GM12878 (cell line): ENCODE measurements at regions not wholly inside any gene's neighbourhood (a gene's known extent, or its start where the extent isn't known, plus 50 kb on each side); places are given as distances from the start of the nearest gene placed in this dataset.

Experiments used
- ATAC-seq: fragments of 200-7000 bp; cut with Tn5 transposase; 3 replicates; pipeline ENCODE4 v1.9.1; 2020; ENCODE audit warnings: mild to moderate bottlenecking, moderate library complexity
- BruUV-seq: library from RNA; stranded (reverse); fragments of 400-500 nt; replicated peaks from 2 replicates; lab custom pipeline; 2021; lab: Mats Ljungman, UMichigan
- CTCF ChIA-PET: fragments of 300-600 bp; sonication (Branson Sonifier 250); formaldehyde crosslinking; extraction: SDS; loops from one replicate; lab custom pipeline; 2021; ENCODE audit warnings: inconsistent platforms; lab: Yijun Ruan, JAX
- POLR2A ChIA-PET: fragments of 350-600 bp; formaldehyde crosslinking; extraction: SDS; loops from one replicate; lab custom pipeline; 2021; ENCODE audit warnings: inconsistent platforms; lab: Charles Lee
- RAD21 ChIA-PET: fragments of 300-600 bp; sonication (Branson Sonifier 250); formaldehyde crosslinking; loops from one replicate; lab custom pipeline; 2023; ENCODE audit warnings: antibody characterized with exemption; ENCODE audit not compliant: unreplicated experiment; lab: Charles Lee
- SMC1A ChIA-PET: fragments of 300-600 bp; sonication (Branson Sonifier 250); formaldehyde crosslinking; loops from one replicate; lab custom pipeline; 2023; ENCODE audit not compliant: unreplicated experiment, uncharacterized antibody; lab: Charles Lee
- DNase-seq: peaks from one replicate; pipeline ENCODE4 v3.0.0-alpha.2; 2011; ENCODE audit warnings: low read depth, low spot score
- FAIRE-seq: peaks from 3 replicates; lab custom pipeline; 2011; peaks lifted over from hg19 to GRCh38; lab: Jason Lieb, UNC
- H2AFZ ChIP-seq: 2 replicates; pipeline ENCODE4 v1.6.0; 2011; ENCODE audit warnings: low read depth, low read length, control low read depth; ENCODE audit not compliant: control insufficient read depth
- H3K27ac ChIP-seq: 2 replicates; pipeline ENCODE4 v1.5.1; 2011; ENCODE audit warnings: control low read depth; ENCODE audit not compliant: control insufficient read depth, insufficient read depth
- H3K27me3 ChIP-seq, 2 experiments: replicated peaks in 1 of 2; 2 replicates each; pipeline versions ENCODE4 v1.6.0 to v1.6.1; 2011; ENCODE audit warnings: low read length in 1 of 2; ENCODE audit not compliant: control insufficient read depth in 2 of 2, insufficient read depth in 2 of 2
- H3K36me3 ChIP-seq, 2 experiments: 2 replicates each; pipeline ENCODE4 v1.5.1; 2011; ENCODE audit warnings: low read length in 1 of 2; ENCODE audit not compliant: control insufficient read depth in 2 of 2, insufficient read depth in 2 of 2
- H3K4me1 ChIP-seq: 2 replicates; pipeline ENCODE4 v1.6.1; 2011; ENCODE audit warnings: mild to moderate bottlenecking, low read length, moderate library complexity, mixed read lengths; ENCODE audit not compliant: control insufficient read depth, insufficient read depth
- H3K4me2 ChIP-seq: 2 replicates; pipeline ENCODE4 v1.6.0; 2011; ENCODE audit warnings: control low read depth; ENCODE audit not compliant: control insufficient read depth, insufficient read depth
- H3K4me3 ChIP-seq: fragments of 200-600 bp; sonication (generic); 2 replicates; pipeline ENCODE4 v1.5.1; 2016
- H3K79me2 ChIP-seq: 2 replicates; pipeline ENCODE4 v1.6.0; 2011; ENCODE audit warnings: low read length; ENCODE audit not compliant: control insufficient read depth, insufficient read depth
- H3K9ac ChIP-seq: 2 replicates; pipeline ENCODE4 v1.8.0; 2011; ENCODE audit warnings: low read length, control low read depth, mixed read lengths; ENCODE audit not compliant: control insufficient read depth, insufficient read depth
- H3K9me3 ChIP-seq: replicated peaks from 3 replicates; pipeline ENCODE4 v1.5.1; 2011; ENCODE audit warnings: mild to moderate bottlenecking, low read length; ENCODE audit not compliant: control insufficient read depth, insufficient read depth
- H4K20me1 ChIP-seq: 2 replicates; pipeline ENCODE4 v1.6.0; 2011; ENCODE audit not compliant: control insufficient read depth, insufficient read depth
- CHD2 ChIP-seq: IDR thresholded peaks from 2 replicates; pipeline ENCODE4 v1.6.1; 2011; ENCODE audit warnings: low read depth, low read length, improper control_type of control experiment, borderline replicate concordance
- IKZF2 ChIP-seq, 2 experiments: fragments of 450-650 bp; IDR thresholded peaks; 2 replicates each; pipeline ENCODE4 v1.6.1; 2017; ENCODE audit warnings: mild to moderate bottlenecking in 2 of 2, moderate library complexity in 2 of 2
- IRF4 ChIP-seq: IDR thresholded peaks from 2 replicates; pipeline ENCODE4 v1.6.1; 2011; ENCODE audit warnings: low read depth, low read length
- LARP7 ChIP-seq: fragments of 450-650 bp; IDR thresholded peaks from 2 replicates; pipeline ENCODE4 v1.6.1; 2017; ENCODE audit warnings: mild to moderate bottlenecking
- NBN ChIP-seq: fragments of 450-650 bp; IDR thresholded peaks from 2 replicates; pipeline ENCODE4 v1.6.1; 2016
- NR2C1 ChIP-seq: fragments of 450-650 bp; IDR thresholded peaks from 2 replicates; pipeline ENCODE4 v1.6.1; 2017; ENCODE audit warnings: antibody characterized with exemption, mild to moderate bottlenecking, moderate library complexity
- PAX8 ChIP-seq: fragments of 450-650 bp; IDR thresholded peaks from 2 replicates; pipeline ENCODE4 v1.6.1; 2017; ENCODE audit warnings: mild to moderate bottlenecking, moderate library complexity
- RB1 ChIP-seq: fragments of 450-650 bp; formaldehyde crosslinking; IDR thresholded peaks from 2 replicates; pipeline ENCODE4 v1.6.1; 2017; ENCODE audit warnings: mild to moderate bottlenecking, borderline replicate concordance
- RUNX3 ChIP-seq: IDR thresholded peaks from 2 replicates; pipeline ENCODE4 v1.6.1; 2012; ENCODE audit warnings: low read length, inconsistent platforms
- SP1 ChIP-seq: IDR thresholded peaks from one replicate; pipeline ENCODE4 v1.6.1; 2011; ENCODE audit warnings: low read depth, low read length
- SREBF1 ChIP-seq: IDR thresholded peaks from 2 replicates; pipeline ENCODE4 v1.6.1; 2012; ENCODE audit warnings: mild to moderate bottlenecking, low read length
- SUPT20H ChIP-seq: IDR thresholded peaks from 2 replicates; pipeline ENCODE4 v1.6.1; 2011; ENCODE audit warnings: low read depth, mild to moderate bottlenecking, low read length, moderate library complexity, borderline replicate concordance; ENCODE audit not compliant: control insufficient read depth
- ZNF24 ChIP-seq: fragments of 450-650 bp; IDR thresholded peaks from 2 replicates; pipeline ENCODE4 v1.6.1; 2017; ENCODE audit warnings: antibody characterized with exemption, mild to moderate bottlenecking
- WGBS: methylation state at CpG from one replicate; pipeline ENCODE4 v1.1.6; 2016; ENCODE audit warnings: low lambda C conversion rate; ENCODE audit not compliant: insufficient replicate concordance, insufficient coverage; ENCODE audit errors: missing lambda C conversion rate; 5-methylcytosine and 5-hydroxymethylcytosine counted together
- in situ Hi-C: fragments of 300-500 bp; cut with MboI; formaldehyde crosslinking; loops from 9 replicates; pipeline ENCODE4 v1.14.3; 2018; ENCODE audit warnings: mixed read lengths
- intact Hi-C: fragments of 100-400 bp; cut with micrococcal nuclease; formaldehyde crosslinking; loops from one replicate; pipeline ENCODE4 v1.14.2; 2022; ENCODE audit not compliant: unreplicated experiment
- TF ChIP-seq, protein P1 (sequence below): fragments of 450-650 bp; IDR thresholded peaks from 2 replicates; pipeline ENCODE4 v1.6.1; 2017; ENCODE audit warnings: antibody characterized with exemption, mild to moderate bottlenecking, moderate library complexity

DNA sequence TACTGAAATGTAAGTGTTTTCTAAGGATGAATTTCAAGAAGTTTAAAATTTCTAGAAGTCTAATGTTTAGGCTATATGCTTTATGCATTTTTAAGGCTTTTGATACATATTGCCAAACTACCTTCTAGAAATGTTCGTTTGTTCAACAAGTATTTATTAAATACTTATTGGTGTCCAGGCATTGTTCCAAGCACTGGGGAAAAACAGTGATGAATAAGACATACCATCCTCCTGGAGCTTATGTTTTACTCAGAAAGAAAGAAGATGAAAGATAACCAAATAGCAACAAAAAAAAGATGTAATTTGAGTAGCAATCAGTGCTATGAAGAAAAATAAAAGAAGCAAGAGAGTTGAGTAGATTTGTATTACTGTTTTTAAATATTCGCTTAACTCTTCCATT lies 692.9 kb downstream of the SLC4A3 start:
- ChIA-PET CTCF (no interaction called here), SMC1A (no interaction called here), POLR2A (no interaction called here), RAD21 (no interaction called here)
- in situ Hi-C loops (no loop called here), intact Hi-C loops (no loop called here)
- Histone ChIP-seq H3K9me3 (no peaks in the 10 kb centered on the region), H3K79me2 (no peaks in the 10 kb centered on the region), H3K4me3 (no peak overlapping the region), H3K4me2 (no peak overlapping the region), H3K4me1 (no peaks in the 10 kb centered on the region), H2AFZ (no peak overlapping the region), H3K27ac (no peak overlapping the region), H3K36me3 (no peaks in the 10 kb centered on the region), H3K27me3 (no peaks in the 10 kb centered on the region), H4K20me1 (no peaks in the 10 kb centered on the region), H3K9ac (no peak overlapping the region)
- FAIRE-seq (no peak), DNase-seq (no peak), ATAC-seq (no peak)
- 22% methylated on average over 2 of the region's 2 CpGs for WGBS
- BruUV-seq = no TSS peak
- TF ChIP-seq ZNF24 (no peak), SP1 (no peak), PAX8 (no peak), RUNX3 (no peak), LARP7 (no peak), CHD2 (no peak), IKZF2 (IDR thresholded peaks at IDR 0.05) (no peak), SREBF1 (no peak), NR2C1 (no peak), SUPT20H (no peak), RB1 (no peak), NBN (no peak), IRF4 (no peak)
- TF ChIP-seq, protein P1, sequence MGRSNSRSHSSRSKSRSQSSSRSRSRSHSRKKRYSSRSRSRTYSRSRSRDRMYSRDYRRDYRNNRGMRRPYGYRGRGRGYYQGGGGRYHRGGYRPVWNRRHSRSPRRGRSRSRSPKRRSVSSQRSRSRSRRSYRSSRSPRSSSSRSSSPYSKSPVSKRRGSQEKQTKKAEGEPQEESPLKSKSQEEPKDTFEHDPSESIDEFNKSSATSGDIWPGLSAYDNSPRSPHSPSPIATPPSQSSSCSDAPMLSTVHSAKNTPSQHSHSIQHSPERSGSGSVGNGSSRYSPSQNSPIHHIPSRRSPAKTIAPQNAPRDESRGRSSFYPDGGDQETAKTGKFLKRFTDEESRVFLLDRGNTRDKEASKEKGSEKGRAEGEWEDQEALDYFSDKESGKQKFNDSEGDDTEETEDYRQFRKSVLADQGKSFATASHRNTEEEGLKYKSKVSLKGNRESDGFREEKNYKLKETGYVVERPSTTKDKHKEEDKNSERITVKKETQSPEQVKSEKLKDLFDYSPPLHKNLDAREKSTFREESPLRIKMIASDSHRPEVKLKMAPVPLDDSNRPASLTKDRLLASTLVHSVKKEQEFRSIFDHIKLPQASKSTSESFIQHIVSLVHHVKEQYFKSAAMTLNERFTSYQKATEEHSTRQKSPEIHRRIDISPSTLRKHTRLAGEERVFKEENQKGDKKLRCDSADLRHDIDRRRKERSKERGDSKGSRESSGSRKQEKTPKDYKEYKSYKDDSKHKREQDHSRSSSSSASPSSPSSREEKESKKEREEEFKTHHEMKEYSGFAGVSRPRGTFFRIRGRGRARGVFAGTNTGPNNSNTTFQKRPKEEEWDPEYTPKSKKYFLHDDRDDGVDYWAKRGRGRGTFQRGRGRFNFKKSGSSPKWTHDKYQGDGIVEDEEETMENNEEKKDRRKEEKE = no peak
